ENCODE measurements at regions not wholly inside any gene's neighbourhood (a gene's known extent, or its start where the extent isn't known, plus 50 kb on each side); places are given as distances from the start of the nearest gene placed in this dataset.

GRCh38 chr9:81375187-81376100 lies 313.9 kb downstream of the TLE1 start:
- no peak for DNase-seq (ENCODE audit: extremely low read depth in 1 of 11, low read depth in 9 of 11, low spot score in 4 of 11)

DNA sequence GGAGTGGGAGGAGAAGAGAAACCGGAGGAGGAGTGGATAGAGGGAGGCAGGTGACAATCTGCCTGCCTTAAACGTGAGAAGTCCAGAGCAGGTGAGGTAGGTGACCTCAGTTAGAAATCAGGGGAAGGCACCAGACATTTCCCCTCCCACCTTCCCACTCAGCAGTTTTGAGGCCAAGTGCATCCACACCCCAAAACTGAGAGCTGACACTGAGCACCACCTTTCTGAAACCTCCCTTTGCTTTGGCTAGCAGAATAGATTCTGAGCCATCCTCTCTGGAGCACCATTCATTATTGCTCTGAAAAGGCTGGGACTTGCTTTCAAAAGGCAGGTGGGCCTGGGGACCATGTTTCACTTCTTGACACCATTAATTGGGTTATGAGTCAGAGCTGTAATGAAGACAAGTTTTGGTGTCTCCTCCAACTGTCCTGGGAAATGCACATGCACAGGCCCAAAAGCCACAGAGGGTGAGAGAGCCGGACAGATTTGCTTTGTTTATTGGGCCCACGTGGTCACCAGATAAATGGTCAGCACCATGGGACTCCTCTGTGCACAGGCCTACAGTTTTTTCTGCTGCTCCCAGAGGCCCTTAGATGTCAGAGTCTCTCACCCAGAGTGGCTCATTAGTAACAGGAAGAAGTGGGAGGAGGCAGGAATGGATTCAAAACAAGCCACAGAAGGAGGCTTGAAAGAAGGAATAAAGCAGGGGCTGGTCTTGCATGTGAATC lies 314.7 kb downstream of the TLE1 start:
- DNase-seq (ENCODE audit: extremely low read depth in 1 of 11, low read depth in 9 of 11, low spot score in 4 of 11): no peak

DNA sequence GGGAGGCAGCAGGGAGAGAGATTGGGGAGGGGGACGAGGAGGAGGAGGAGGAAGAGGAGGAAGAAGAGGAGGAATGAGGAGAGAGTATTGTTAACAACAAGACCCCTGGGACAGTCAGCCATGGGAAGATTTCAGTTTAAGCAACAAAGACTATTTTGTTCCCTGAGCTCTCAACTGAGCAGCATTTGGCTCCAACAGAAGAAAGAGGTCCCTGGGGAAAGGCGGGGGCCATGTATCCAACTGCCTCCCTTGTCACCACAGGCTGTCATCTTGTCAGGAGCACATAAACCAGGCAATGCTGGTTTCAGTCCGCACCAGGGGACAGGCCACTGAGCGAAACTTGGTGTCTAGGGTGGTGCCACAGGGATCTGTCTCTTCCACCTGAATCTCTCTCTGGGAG lies 316.1 kb downstream of the TLE1 start:
- DNase-seq (ENCODE audit: extremely low read depth in 1 of 11, low read depth in 9 of 11, low spot score in 4 of 11): no peak

- no peak for DNase-seq (ENCODE audit: extremely low read depth in 1 of 11, low read depth in 9 of 11, low spot score in 4 of 11)
Measured at GRCh38 chr9:81372628-81373191, 316.6 kb downstream of the TLE1 start.

GRCh38 chr9:81371824-81372223 lies 317.5 kb downstream of the TLE1 start:
- DNase-seq (ENCODE audit: extremely low read depth in 1 of 11, low read depth in 9 of 11, low spot score in 4 of 11): no peak

GRCh38 chr9:81370650-81371049 lies 318.7 kb downstream of the TLE1 start:
- no peak for DNase-seq (ENCODE audit: extremely low read depth in 1 of 11, low read depth in 9 of 11, low spot score in 4 of 11)

GRCh38 chr9:81370096-81370495 lies 319.3 kb downstream of the TLE1 start:
- DNase-seq (ENCODE audit: extremely low read depth in 1 of 11, low read depth in 9 of 11, low spot score in 4 of 11): no peak

- no peak for DNase-seq (ENCODE audit: extremely low read depth in 1 of 11, low read depth in 9 of 11, low spot score in 4 of 11)
Measured at GRCh38 chr9:81369121-81369520, 320.2 kb downstream of the TLE1 start.

- DNase-seq (ENCODE audit: extremely low read depth in 1 of 11, low read depth in 9 of 11, low spot score in 4 of 11): no peak
Measured at GRCh38 chr9:81363916-81364480, 325.3 kb downstream of the TLE1 start.

DNA sequence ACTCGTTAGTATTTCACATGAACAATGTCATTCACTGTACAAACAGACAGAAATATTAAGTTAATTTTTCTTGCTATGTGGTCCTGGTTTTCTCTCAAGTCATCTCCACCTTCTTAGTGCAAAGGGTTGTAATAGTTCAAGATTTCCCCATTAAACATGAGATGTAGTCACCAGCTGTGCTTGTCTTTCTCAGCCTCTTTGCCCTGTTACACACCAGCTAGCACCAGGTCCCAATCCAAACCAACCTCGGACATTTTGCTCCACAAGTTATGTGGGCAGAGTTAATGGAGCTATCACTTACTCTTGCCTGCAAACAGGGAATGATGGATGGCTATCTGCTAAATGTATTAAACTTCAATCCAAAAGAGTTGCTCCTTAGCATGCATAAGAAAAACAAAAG lies 328.1 kb downstream of the TLE1 start:
- no peak for DNase-seq (ENCODE audit: extremely low read depth in 1 of 11, low read depth in 9 of 11, low spot score in 4 of 11)

DNA sequence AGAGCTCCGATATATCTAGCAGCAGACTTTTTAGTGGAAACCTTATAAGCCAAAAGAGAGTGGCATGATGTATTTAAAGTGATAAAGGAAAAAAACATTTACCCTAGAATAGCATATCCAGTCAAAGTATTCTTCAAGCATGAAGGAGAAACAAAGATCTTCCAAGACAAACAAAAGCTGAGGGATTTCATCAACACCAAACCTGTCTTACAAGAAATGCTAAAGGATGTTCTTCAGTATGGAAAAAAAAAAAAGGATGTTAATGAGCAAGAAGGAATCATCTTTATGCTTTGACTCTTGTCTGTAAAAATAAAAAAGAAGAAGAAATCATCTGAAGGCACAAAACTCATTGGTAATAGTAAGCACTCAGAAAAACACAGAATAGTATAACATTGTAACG lies 338.2 kb downstream of the TLE1 start:
- DNase-seq (ENCODE audit: extremely low read depth in 1 of 11, low read depth in 9 of 11, low spot score in 4 of 11): no peak

DNA sequence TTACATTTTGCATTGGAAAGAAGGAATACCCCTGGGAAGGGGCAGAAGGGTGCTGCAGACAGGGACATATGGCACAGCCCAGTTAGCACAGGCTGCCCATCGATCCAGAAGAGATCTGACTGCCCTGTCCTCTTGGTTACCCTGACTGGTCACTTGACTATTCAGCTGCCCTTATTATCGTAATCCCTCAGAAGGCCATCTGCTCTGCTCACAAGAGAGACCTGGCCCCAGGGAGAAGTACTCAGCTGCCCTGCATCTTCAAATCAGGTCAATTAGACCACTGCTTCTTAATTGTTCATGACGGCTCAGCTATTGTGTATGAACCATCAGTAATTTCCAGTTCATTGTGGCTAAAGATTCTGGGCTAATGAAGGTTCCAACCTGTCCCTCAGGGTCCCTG lies 345.0 kb downstream of the TLE1 start:
- DNase-seq (ENCODE audit: extremely low read depth in 1 of 11, low read depth in 9 of 11, low spot score in 4 of 11): no peak

DNA sequence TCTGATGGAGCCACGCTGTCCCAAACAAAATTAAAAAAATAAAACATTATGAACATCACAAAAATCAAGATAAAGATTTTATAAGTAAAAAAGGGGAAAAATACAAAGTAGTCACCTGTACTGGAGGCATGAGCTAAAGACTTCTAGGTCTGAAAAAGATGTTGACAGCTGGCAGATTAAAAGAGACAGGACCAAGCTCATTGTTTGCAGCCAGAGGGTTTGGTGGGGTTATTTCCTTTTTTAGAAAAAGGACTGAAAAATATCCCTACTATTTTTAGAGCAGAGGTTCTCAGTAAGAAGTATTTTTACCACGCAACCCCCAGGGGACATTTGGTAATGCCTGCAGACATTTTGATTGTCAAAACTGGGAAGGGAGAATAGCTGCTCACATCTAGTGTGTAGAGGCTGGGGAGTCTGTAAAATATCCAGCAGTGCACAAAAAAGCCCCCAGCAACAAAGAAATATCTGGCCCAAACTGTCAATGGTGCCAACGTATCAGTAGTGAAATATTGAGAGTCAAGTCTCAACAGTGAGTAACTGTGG lies 353.4 kb downstream of the TLE1 start:
- no peak for DNase-seq (ENCODE audit: extremely low read depth in 1 of 11, low read depth in 9 of 11, low spot score in 4 of 11)

- no peak for DNase-seq (ENCODE audit: extremely low read depth in 1 of 11, low read depth in 9 of 11, low spot score in 4 of 11)
Measured at GRCh38 chr9:81321551-81321950, 367.8 kb downstream of the TLE1 start.

GRCh38 chr9:81320909-81321482 lies 368.4 kb downstream of the TLE1 start:
- peak in 1 of 11 donors; percentile 21 for DNase-seq (ENCODE audit: extremely low read depth in 1 of 11, low read depth in 9 of 11, low spot score in 4 of 11)

- no peak for DNase-seq (ENCODE audit: extremely low read depth in 1 of 11, low read depth in 9 of 11, low spot score in 4 of 11)
Measured at GRCh38 chr9:81318571-81318970, 370.8 kb downstream of the TLE1 start.

DNA sequence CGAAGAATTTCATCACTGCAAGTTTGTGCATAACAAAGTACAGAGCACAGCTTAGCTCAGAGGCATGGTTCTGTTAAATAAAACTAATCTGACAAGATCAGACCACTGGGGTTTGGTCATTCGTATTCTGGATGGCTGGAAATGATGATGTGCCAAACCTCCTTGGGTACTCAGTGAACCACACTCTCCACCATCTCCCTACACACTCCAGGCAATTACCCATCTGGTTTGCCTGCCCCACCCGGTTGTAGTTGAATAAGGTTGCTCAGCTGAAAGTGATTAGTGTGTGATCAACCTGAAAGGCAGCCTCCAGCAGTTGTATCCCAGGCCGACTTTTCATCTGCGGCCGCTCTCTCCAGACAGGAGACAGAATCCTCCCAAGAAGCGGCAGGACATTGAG lies 371.4 kb downstream of the TLE1 start:
- DNase-seq (ENCODE audit: extremely low read depth in 1 of 11, low read depth in 9 of 11, low spot score in 4 of 11): no peak

DNA sequence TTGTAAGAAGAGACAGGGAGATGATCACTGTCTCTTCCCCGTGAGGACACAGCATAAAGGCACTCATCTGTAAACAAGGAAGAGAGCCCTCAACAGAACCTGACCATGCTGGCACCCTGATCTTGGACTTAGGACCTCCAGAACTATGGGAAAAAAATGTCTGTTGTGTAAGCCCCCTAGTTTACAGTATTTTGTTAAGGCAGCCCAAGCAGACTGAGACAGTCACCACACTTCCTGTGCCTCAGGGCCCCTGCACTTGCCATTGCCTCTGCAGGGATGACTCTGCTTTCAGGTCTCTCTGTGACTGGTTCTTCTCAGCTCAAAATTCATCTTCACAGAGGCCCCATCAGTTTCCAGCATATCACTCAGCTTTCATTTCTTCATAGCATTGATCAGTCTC lies 372.1 kb downstream of the TLE1 start:
- no peak for DNase-seq (ENCODE audit: extremely low read depth in 1 of 11, low read depth in 9 of 11, low spot score in 4 of 11)

DNA sequence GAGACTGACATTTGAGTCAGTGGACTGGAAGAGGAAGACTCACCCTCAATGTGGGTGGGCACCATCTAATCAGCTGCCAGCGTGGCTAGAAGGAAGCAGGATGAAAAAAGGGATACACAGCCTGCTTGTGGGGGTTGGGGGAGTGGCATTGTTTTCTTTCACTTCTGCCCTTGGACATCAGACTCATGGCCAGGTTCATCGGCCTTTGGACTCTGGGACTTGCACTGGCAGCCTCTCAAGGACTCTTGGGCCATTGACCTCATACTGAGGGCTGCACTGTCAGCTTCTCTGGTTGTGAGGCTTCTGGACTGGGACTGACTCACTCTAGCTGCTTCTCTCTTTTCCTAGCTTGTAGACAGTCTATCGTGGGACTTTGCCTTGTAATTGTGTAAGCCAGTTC lies 374.9 kb downstream of the TLE1 start:
- no peak for DNase-seq (ENCODE audit: extremely low read depth in 1 of 11, low read depth in 9 of 11, low spot score in 4 of 11)

Measured in renal cortex interstitium (tissue), 11 donors.